ENCODE measurements at regions not wholly inside any gene's neighbourhood (a gene's known extent, or its start where the extent isn't known, plus 50 kb on each side); places are given as distances from the start of the nearest gene placed in this dataset.
"Not testable (repeated sequence)": the region's sequence is repeated elsewhere in the genome, so short reads cannot be mapped to it uniquely, and the experiment has no call there.

GRCh38 chr6:168238159-168238909 lies 81.2 kb downstream of the DACT2 start:
- TF ChIP-seq, protein P1, sequence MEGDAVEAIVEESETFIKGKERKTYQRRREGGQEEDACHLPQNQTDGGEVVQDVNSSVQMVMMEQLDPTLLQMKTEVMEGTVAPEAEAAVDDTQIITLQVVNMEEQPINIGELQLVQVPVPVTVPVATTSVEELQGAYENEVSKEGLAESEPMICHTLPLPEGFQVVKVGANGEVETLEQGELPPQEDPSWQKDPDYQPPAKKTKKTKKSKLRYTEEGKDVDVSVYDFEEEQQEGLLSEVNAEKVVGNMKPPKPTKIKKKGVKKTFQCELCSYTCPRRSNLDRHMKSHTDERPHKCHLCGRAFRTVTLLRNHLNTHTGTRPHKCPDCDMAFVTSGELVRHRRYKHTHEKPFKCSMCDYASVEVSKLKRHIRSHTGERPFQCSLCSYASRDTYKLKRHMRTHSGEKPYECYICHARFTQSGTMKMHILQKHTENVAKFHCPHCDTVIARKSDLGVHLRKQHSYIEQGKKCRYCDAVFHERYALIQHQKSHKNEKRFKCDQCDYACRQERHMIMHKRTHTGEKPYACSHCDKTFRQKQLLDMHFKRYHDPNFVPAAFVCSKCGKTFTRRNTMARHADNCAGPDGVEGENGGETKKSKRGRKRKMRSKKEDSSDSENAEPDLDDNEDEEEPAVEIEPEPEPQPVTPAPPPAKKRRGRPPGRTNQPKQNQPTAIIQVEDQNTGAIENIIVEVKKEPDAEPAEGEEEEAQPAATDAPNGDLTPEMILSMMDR (IDR thresholded peaks at IDR 0.05; ENCODE audit: low read depth, low read length, missing control alignments): no peak
- DNase-seq (ENCODE audit: extremely low read depth, low read depth): no peak

DNA sequence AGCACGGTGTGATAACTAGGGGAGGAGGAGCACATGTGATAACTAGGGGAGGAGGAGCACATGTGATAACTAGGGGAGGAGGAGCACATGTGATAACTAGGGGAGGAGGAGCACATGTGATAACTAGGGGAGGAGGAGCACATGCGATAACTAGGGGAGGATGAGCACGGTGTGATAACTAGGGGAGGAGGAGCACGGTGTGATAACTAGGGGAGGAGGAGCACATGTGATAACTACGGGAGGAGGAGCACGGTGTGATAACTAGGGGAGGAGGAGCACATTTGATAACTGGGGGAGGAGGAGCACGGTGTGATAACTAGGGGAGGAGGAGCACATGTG lies 85.7 kb downstream of the DACT2 start:
- not testable (repeated sequence) for H3K4me3 ChIP-seq (replicated peaks; ENCODE audit: low read depth, low read length); DNase-seq (ENCODE audit: extremely low read depth, low read depth)

More at GRCh38 chr6:168238159-168238909, 81.2 kb downstream of the DACT2 start:
- H3K4me3 ChIP-seq (replicated peaks; ENCODE audit: low read depth, low read length): no peak overlapping the region

DNA sequence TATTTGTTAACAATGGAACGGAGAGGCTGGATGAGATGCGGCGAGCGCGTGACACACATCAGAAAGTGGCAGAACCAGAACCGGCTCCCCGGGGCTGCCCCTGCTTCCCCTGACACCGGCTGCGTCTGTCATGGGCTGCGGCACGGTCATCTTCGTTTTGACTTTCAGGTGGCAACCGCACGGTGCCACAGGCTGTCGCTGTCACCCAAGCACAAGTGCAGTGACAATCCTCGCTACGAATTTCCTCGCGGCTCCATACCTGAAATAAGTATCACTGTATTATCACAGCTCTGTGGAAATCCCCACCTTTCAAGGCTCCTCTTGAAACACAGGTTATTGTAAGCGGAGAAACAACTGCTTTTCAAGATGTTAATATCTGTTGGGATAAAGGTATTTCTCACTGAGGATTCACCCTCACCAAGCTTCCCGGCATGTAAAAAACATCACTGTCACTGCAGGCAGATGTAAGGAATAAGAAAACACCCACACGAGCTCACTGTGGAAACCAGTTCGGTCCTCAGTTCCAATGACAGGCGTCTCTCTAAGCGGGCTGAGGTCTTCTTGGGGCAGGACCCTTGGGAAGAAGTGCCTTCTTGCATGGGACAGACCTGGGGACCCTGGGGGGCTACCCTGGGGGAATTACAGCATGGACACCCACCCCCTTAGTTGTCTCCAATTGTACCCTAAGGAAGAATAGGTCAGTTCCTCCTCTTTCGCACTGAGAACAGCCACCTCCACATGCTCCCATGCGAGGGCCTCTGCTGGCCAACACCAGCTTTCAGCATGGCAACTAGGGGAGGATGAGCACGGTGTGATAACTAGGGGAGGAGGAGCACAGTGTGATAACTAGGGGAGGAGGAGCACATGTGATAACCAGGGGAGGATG lies 86.3 kb downstream of the DACT2 start:
- TF ChIP-seq, protein P1 (IDR thresholded peaks at IDR 0.05; ENCODE audit: low read depth, low read length, missing control alignments): no peak
- no peak for DNase-seq (ENCODE audit: extremely low read depth, low read depth)
- no peak overlapping the region for H3K4me3 ChIP-seq (replicated peaks; ENCODE audit: low read depth, low read length)

- TF ChIP-seq, protein P1 (IDR thresholded peaks at IDR 0.05; ENCODE audit: low read depth, low read length, missing control alignments): no peak
These were observed 87.0 kb downstream of the DACT2 start for GRCh38 chr6:168232528-168232927.

DNA sequence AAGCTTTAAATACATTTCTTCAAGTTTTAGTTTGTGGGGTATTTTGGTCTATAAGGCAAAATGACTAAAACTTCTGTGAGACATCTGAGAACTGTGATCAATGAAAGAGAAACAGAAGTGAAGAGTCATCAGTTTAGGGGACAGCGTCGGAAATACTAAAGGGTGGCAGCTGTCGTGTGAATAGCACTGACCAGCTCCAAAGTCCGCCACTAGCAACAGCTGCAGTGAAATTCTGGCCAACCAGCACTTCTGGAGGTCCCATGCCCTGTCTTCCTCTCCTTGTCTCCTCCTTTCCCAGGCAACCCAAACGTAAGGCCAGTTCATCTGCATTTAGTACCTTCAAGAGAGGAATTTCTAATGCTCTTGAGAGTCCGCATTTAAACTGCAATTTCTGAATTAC lies 87.5 kb downstream of the DACT2 start:
- TF ChIP-seq, protein P1 (IDR thresholded peaks at IDR 0.05; ENCODE audit: low read depth, low read length, missing control alignments): no peak
- no peak for DNase-seq (ENCODE audit: extremely low read depth, low read depth)
- no peak overlapping the region for H3K4me3 ChIP-seq (replicated peaks; ENCODE audit: low read depth, low read length)

More at GRCh38 chr6:168232528-168232927, 87.0 kb downstream of the DACT2 start:
- no peak overlapping the region for H3K4me3 ChIP-seq (replicated peaks; ENCODE audit: low read depth, low read length)
- DNase-seq (ENCODE audit: extremely low read depth, low read depth): no peak

GRCh38 chr6:168231393-168231957 lies 88.1 kb downstream of the DACT2 start:
- TF ChIP-seq, protein P1 (IDR thresholded peaks at IDR 0.05; ENCODE audit: low read depth, low read length, missing control alignments): no peak
- H3K4me3 ChIP-seq (replicated peaks; ENCODE audit: low read depth, low read length): no peak overlapping the region
- DNase-seq (ENCODE audit: extremely low read depth, low read depth): no peak

GRCh38 chr6:168229368-168229752 lies 90.2 kb downstream of the DACT2 start:
- no peak overlapping the region for H3K4me3 ChIP-seq (replicated peaks; ENCODE audit: low read depth, low read length)

More at GRCh38 chr6:168229368-168229752, 90.2 kb downstream of the DACT2 start:
- no peak for DNase-seq (ENCODE audit: extremely low read depth, low read depth)
- TF ChIP-seq, protein P1 (IDR thresholded peaks at IDR 0.05; ENCODE audit: low read depth, low read length, missing control alignments): no peak
